OCI-LY3 (cell line): ENCODE measurements at regions not wholly inside any gene's neighbourhood (a gene's known extent, or its start where the extent isn't known, plus 50 kb on each side); places are given as distances from the start of the nearest gene placed in this dataset.
"Not testable (repeated sequence)": the region's sequence is repeated elsewhere in the genome, so short reads cannot be mapped to it uniquely, and the experiment has no call there.

Experiments used
- H2AFZ ChIP-seq: fragments of 200-600, 300-600 bp; shearing (Covaris generic); 2 replicates; pipeline ENCODE4 v1.6.0; 2014; ENCODE audit warnings: antibody characterized with exemption, low read depth, low read length
- H3K27ac ChIP-seq: fragments of 200-600, 300-600 bp; sonication (generic); 2 replicates; pipeline ENCODE4 v1.5.1; 2014; ENCODE audit warnings: mild to moderate bottlenecking, low read length, moderate library complexity, mixed read lengths
- H3K27me3 ChIP-seq: fragments of 200-600, 300-600 bp; sonication (generic); 2 replicates; pipeline ENCODE4 v1.6.1; 2014; ENCODE audit warnings: low read depth, low read length, mixed read lengths
- H3K36me3 ChIP-seq: fragments of 200-600, 300-600 bp; sonication (generic); replicated peaks from 2 replicates; pipeline ENCODE3; 2014; ENCODE audit warnings: low read depth, low read length, mixed read lengths
- H3K4me1 ChIP-seq: fragments of 300-600, 200-600 bp; sonication (generic); 2 replicates; pipeline ENCODE4 v1.6.1; 2014; ENCODE audit warnings: low read length, mixed read lengths
- H3K4me2 ChIP-seq: fragments of 200-600, 300-600 bp; sonication (generic); 2 replicates; pipeline ENCODE4 v1.6.1; 2014; ENCODE audit warnings: low read length, mixed read lengths
- H3K4me3 ChIP-seq: fragments of 300-600, 200-600 bp; sonication (generic); 2 replicates; pipeline ENCODE4 v1.5.1; 2014; ENCODE audit warnings: antibody characterized with exemption, mild to moderate bottlenecking, low read length, moderate library complexity
- H3K79me2 ChIP-seq: fragments of 300-600, 200-600 bp; shearing (Covaris generic); 2 replicates; pipeline ENCODE4 v1.6.1; 2014; ENCODE audit warnings: mild to moderate bottlenecking, low read length, mixed read lengths
- H3K9ac ChIP-seq: fragments of 300-600, 200-600 bp; shearing (Covaris generic); 2 replicates; pipeline ENCODE4 v1.6.0; 2014; ENCODE audit warnings: mild to moderate bottlenecking, low read length, moderate library complexity
- H3K9me3 ChIP-seq: fragments of 200-600, 300-600 bp; shearing (Covaris generic); 2 replicates; pipeline ENCODE4 v1.6.1; 2014; ENCODE audit warnings: low read length, mixed read lengths; ENCODE audit not compliant: insufficient read depth
- H4K20me1 ChIP-seq: fragments of 200-600, 300-600 bp; sonication (generic); 2 replicates; pipeline ENCODE4 v1.6.1; 2016; ENCODE audit warnings: low read length, mixed read lengths; ENCODE audit not compliant: insufficient read depth
- EZH2phosphoT487 ChIP-seq: fragments of 200-600 bp; shearing (Covaris generic); IDR thresholded peaks from 2 replicates; pipeline ENCODE4 v1.6.1; 2018; ENCODE audit warnings: antibody characterized with exemption, mixed run types, low read depth
- TF ChIP-seq, protein P1 (sequence below): fragments of 200-600, 300-600 bp; sonication (generic); IDR thresholded peaks from 2 replicates; pipeline ENCODE4 v1.5.1; 2014; ENCODE audit warnings: antibody characterized with exemption, low read length, low read depth

DNA sequence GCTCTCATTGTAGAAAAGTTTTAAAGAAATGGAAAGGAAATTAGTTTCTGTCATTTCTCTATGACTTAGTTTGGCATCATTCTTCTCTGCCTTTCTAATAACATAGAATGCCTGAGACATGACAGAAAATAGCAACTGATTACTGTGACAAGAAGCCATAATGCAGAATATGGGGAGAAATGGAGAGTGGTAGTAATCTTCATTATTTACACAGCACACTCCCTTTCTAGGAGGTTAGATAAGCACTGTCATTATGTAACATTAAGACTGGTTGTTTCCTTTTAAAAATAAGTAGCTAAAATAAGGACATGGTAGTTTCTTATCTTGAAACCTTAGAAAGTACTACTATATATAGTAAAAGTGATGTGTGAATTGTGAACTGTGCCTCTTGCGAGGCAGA is 1227.9 kb upstream of the PABPC4L start:
- TF ChIP-seq EZH2phosphoT487 = no peak
- TF ChIP-seq, protein P1, sequence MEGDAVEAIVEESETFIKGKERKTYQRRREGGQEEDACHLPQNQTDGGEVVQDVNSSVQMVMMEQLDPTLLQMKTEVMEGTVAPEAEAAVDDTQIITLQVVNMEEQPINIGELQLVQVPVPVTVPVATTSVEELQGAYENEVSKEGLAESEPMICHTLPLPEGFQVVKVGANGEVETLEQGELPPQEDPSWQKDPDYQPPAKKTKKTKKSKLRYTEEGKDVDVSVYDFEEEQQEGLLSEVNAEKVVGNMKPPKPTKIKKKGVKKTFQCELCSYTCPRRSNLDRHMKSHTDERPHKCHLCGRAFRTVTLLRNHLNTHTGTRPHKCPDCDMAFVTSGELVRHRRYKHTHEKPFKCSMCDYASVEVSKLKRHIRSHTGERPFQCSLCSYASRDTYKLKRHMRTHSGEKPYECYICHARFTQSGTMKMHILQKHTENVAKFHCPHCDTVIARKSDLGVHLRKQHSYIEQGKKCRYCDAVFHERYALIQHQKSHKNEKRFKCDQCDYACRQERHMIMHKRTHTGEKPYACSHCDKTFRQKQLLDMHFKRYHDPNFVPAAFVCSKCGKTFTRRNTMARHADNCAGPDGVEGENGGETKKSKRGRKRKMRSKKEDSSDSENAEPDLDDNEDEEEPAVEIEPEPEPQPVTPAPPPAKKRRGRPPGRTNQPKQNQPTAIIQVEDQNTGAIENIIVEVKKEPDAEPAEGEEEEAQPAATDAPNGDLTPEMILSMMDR = no peak
- no peaks in the 10 kb centered on the region for H3K36me3 ChIP-seq
- no peak overlapping the region for H3K4me3 ChIP-seq
- H4K20me1 ChIP-seq = no peaks in the 10 kb centered on the region
- H3K27ac ChIP-seq = no peak overlapping the region
- H3K79me2 ChIP-seq = no peaks in the 10 kb centered on the region
- no peaks in the 10 kb centered on the region for H3K27me3 ChIP-seq
- no peaks in the 10 kb centered on the region for H3K9me3 ChIP-seq
- H3K9ac ChIP-seq = no peak overlapping the region
- H3K4me1 ChIP-seq = peaks cover 7% of the 10 kb centered on the region
- H3K4me2 ChIP-seq = no peak overlapping the region
- H2AFZ ChIP-seq = no peak overlapping the region

DNA sequence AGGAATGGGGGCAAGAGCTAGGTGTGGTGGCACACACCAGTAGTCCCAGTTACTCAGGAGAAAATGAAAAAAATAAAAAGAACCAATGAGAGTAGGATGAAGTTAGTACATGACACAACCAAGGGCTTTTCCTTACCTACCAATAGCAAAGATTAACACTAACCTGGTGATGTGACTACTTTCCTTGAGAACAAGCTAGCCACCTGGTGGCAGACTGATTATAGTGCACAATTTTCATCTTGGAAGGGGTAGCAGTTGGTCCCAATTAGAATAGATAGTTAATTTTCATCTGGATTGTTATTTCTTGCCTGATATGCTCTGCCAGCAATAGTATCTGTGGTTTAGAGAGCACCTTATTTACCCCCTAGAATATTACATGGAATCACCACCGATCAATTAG is 1216.8 kb upstream of the PABPC4L start:
- H3K36me3 ChIP-seq = no peaks in the 10 kb centered on the region
- no peaks in the 10 kb centered on the region for H3K9me3 ChIP-seq
- no peak overlapping the region for H3K9ac ChIP-seq
- no peak overlapping the region for H2AFZ ChIP-seq
- no peaks in the 10 kb centered on the region for H3K27me3 ChIP-seq
- TF ChIP-seq, protein P1 = peak; percentile 82
- TF ChIP-seq EZH2phosphoT487 = no peak
- no peak overlapping the region for H3K27ac ChIP-seq
- H3K4me1 ChIP-seq = no peaks in the 10 kb centered on the region
- no peak overlapping the region for H3K4me3 ChIP-seq
- H3K79me2 ChIP-seq = no peaks in the 10 kb centered on the region
- no peak overlapping the region for H3K4me2 ChIP-seq
- H4K20me1 ChIP-seq = no peaks in the 10 kb centered on the region

DNA sequence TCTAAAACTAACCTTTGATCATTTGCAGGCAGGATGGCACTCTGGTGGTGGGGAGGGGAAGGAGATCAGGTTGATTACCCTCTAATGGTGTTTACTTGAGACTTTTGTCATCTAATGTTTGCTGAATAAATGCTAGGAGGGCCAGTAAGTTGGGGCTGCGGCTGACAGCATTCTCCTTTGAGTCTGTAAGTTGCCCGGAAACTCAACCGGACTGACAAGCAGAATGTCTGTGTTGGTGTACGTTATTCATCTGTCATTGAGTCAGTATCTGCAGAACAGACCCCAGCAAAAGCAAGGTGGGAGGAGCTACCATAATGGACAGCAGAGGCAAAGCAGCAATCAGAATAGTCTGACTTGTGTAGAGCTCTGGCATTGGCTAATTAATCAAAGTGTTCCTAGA is 1210.6 kb upstream of the PABPC4L start:
- H3K79me2 ChIP-seq = no peaks in the 10 kb centered on the region
- no peak overlapping the region for H3K4me3 ChIP-seq
- H3K27ac ChIP-seq = no peak overlapping the region
- H3K4me2 ChIP-seq = no peak overlapping the region
- no peaks in the 10 kb centered on the region for H3K36me3 ChIP-seq
- H3K4me1 ChIP-seq = no peaks in the 10 kb centered on the region
- no peaks in the 10 kb centered on the region for H3K27me3 ChIP-seq
- H3K9me3 ChIP-seq = no peaks in the 10 kb centered on the region
- no peaks in the 10 kb centered on the region for H4K20me1 ChIP-seq
- no peak for TF ChIP-seq EZH2phosphoT487
- TF ChIP-seq, protein P1 = no peak
- no peak overlapping the region for H3K9ac ChIP-seq
- H2AFZ ChIP-seq = no peak overlapping the region

DNA sequence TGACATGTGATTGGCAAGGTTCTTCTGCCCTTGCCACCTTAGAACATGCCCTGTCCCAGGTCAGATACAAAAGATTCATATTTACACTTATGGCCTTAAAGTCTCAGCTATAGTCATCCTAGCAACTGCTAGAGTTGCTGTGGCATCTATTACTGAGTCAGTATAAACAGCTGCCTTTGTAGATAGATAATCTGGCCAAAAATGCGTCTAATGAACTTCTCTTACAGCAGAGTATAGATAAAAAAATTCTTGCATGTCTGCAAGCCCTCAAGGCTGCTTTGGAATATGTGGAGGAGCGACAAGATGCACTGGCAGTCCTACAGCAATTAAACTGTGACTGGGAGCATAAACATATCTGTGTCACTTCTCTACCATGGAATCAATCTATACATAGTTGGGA is 1209.7 kb upstream of the PABPC4L start:
- Histone ChIP-seq H2AFZ (no peak overlapping the region), H3K9me3 (no peaks in the 10 kb centered on the region), H3K27me3 (no peaks in the 10 kb centered on the region), H3K36me3 (no peaks in the 10 kb centered on the region), H3K4me3 (no peak overlapping the region), H4K20me1 (no peaks in the 10 kb centered on the region), H3K4me2 (no peak overlapping the region), H3K27ac (no peak overlapping the region), H3K4me1 (no peaks in the 10 kb centered on the region), H3K79me2 (no peaks in the 10 kb centered on the region), H3K9ac (no peak overlapping the region)
- TF ChIP-seq, protein P1 = no peak
- TF ChIP-seq EZH2phosphoT487 = no peak

DNA sequence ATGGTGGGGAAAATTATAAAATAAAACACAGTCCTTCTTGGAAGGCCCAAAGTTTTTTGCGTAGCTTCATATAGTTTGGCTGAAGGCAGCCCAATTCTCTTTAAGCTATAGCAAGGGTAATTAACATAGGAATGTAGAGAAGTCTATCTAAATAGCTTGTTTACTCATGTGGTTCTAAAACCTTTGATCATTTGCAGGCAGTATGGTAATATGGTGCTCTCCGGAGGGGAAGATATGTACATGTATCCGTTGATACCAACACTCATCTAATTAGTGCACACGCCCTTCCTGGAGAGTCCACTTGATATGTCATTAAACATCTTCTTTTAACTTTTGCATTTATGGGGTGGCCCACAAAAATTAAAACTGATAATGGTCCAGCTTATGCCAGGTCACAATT is 1207.7 kb upstream of the PABPC4L start:
- H3K4me2 ChIP-seq, H3K4me3 ChIP-seq, H2AFZ ChIP-seq, H3K36me3 ChIP-seq, H4K20me1 ChIP-seq, H3K4me1 ChIP-seq, H3K79me2 ChIP-seq, H3K27me3 ChIP-seq, H3K9me3 ChIP-seq, H3K9ac ChIP-seq, H3K27ac ChIP-seq: not testable (repeated sequence)
